Neural crest cell (in vitro differentiated cells): ENCODE measurements at regions not wholly inside any gene's neighbourhood (a gene's known extent, or its start where the extent isn't known, plus 50 kb on each side); places are given as distances from the start of the nearest gene placed in this dataset.

ENCODE experiments used
- DNase-seq: peaks from one replicate; pipeline ENCODE4 v3.0.0; 2021; ENCODE audit warnings: low read depth, mixed read lengths, low spot score
- H3K27ac Mint-ChIP-seq: one replicate; pipeline ENCODE4 v1.8.0; 2021; ENCODE audit warnings: mild to moderate bottlenecking, mixed read lengths; ENCODE audit not compliant: unreplicated experiment
- H3K27me3 Mint-ChIP-seq: 2 replicates; pipeline ENCODE4 v1.8.0; 2021; ENCODE audit warnings: low read depth, mild to moderate bottlenecking, mixed read lengths
- H3K36me3 Mint-ChIP-seq: 2 replicates; pipeline ENCODE4 v1.8.0; 2021; ENCODE audit warnings: low read depth, mild to moderate bottlenecking, mixed read lengths
- H3K4me1 Mint-ChIP-seq: 2 replicates; pipeline ENCODE4 v1.8.0; 2021; ENCODE audit warnings: mixed read lengths
- H3K4me3 Mint-ChIP-seq: one replicate; pipeline ENCODE4 v1.8.0; 2021; ENCODE audit warnings: mild to moderate bottlenecking, mixed read lengths
- H3K9me3 Mint-ChIP-seq: 2 replicates; pipeline ENCODE4 v1.8.0; 2021; ENCODE audit warnings: mixed read lengths
- TF ChIP-seq, protein P1 (sequence below): fragments of 200-600 bp; sonication (generic); conservative IDR thresholded peaks from 2 replicates; pipeline ENCODE4 v1.5.0; 2021; ENCODE audit warnings: antibody characterized with exemption, mild to moderate bottlenecking

DNA sequence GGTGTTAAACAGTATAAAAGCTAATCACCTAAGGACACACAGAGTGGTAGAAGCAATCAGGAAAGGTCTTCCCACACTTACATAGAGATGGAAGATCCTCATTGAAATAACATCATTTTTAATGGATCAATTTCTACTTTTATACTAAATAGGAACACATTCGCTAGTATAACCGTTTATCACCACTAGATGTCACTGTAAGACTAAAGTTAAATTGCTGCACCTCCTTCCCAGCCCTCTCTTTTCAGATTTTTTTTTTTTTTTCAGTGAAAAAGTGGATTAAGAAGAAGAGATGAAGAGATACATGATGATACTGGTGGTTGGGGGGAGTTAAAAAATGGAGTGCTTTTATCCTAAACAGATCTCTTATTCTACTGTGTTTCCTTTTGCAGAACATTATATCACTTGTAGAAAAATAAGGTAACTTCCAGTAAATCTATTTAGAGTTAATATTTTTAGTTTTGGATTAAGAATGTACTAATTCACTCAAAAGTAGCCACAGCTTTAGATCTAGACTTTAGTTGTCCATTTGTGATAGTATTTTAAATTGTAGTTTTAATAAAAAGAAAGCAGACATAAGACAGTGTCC lies 116.9 kb upstream of the ARRDC3 start:
- peak overlapping the region; percentile 3 for H3K4me3 Mint-ChIP-seq

DNA sequence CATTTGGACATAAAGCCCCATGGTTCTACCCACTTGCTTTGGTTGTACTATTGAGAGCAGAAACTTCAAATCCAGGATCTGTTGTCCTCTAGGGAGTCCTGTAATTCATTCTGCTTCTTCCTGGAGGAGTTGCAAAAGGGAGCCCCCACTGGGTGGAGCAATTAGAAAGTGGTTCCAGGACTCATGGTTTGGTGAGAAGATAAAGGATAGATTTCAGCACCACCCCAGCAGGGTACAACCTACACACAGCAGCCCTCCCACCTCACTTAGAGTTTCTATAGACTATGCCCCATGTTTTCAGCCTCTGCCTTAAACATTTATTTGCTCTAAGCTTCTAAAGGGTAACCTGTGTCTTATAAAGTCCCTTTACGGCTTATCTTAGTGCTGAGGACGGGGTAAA lies 112.6 kb upstream of the ARRDC3 start:
- no peak overlapping the region for H3K27ac Mint-ChIP-seq
- peaks cover 8% of the 10 kb centered on the region for H3K4me1 Mint-ChIP-seq
- no peaks in the 10 kb centered on the region for H3K9me3 Mint-ChIP-seq
- no peaks in the 10 kb centered on the region for H3K36me3 Mint-ChIP-seq
- no peaks in the 10 kb centered on the region for H3K27me3 Mint-ChIP-seq
- H3K4me3 Mint-ChIP-seq: no peak overlapping the region
- TF ChIP-seq, protein P1, sequence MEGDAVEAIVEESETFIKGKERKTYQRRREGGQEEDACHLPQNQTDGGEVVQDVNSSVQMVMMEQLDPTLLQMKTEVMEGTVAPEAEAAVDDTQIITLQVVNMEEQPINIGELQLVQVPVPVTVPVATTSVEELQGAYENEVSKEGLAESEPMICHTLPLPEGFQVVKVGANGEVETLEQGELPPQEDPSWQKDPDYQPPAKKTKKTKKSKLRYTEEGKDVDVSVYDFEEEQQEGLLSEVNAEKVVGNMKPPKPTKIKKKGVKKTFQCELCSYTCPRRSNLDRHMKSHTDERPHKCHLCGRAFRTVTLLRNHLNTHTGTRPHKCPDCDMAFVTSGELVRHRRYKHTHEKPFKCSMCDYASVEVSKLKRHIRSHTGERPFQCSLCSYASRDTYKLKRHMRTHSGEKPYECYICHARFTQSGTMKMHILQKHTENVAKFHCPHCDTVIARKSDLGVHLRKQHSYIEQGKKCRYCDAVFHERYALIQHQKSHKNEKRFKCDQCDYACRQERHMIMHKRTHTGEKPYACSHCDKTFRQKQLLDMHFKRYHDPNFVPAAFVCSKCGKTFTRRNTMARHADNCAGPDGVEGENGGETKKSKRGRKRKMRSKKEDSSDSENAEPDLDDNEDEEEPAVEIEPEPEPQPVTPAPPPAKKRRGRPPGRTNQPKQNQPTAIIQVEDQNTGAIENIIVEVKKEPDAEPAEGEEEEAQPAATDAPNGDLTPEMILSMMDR: no peak
- DNase-seq: no peak

More for the DNA sequence above, 116.9 kb upstream of the ARRDC3 start:
- H3K36me3 Mint-ChIP-seq: no peaks in the 10 kb centered on the region
- no peaks in the 10 kb centered on the region for H3K9me3 Mint-ChIP-seq
- H3K27me3 Mint-ChIP-seq: no peaks in the 10 kb centered on the region
- no peak overlapping the region for H3K27ac Mint-ChIP-seq
- TF ChIP-seq, protein P1: peak; percentile 84
- H3K4me1 Mint-ChIP-seq: peaks cover 28% of the 10 kb centered on the region
- DNase-seq: no peak

DNA sequence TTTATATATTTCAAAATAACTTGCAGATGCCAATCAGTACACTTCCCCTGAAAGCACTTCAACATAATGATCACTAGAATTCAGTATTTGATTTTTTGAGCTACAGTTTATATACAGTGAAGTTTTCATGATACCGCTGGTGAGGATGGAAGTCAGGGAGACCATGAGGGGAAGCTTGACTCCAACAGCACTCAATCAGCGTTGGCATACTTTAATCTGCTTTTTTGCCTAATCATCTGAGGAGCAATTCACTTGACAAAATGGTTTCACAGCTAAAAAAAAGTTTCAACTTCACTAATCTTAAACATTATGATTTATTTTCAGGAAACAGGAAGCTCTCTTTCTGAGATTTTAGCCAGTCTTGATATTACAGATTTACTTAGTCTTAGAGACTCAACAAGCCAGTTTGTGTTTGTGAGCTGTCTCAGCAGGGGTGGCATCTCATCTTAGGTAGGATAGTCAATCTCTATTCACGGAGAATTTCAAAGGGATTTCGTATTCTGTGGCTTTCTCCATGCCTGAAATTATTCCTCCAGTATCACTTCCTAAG lies 111.4 kb upstream of the ARRDC3 start:
- DNase-seq: no peak
- no peak overlapping the region for H3K27ac Mint-ChIP-seq
- no peak overlapping the region for H3K4me3 Mint-ChIP-seq
- no peaks in the 10 kb centered on the region for H3K4me1 Mint-ChIP-seq
- TF ChIP-seq, protein P1: no peak
- H3K27me3 Mint-ChIP-seq: no peaks in the 10 kb centered on the region
- H3K36me3 Mint-ChIP-seq: no peaks in the 10 kb centered on the region
- H3K9me3 Mint-ChIP-seq: no peaks in the 10 kb centered on the region

DNA sequence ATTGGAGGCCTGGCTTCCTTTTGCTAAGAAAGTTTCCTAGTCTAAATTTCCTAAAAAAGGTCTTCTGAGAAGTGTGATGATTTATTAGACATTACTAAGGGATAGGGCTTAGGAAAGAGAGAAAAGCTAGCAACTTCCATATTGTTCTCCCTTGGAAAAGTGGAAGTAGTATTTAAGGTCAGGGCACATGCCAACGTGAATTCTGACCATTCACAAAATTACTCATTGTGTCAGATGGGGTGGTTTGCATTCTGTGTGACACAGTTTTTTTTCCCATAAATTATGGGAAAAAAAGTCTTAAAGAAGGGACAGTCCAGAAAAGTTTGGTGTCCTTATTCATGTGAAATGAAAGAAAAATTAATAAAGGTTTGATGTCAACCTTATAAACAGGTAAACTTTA lies 110.0 kb upstream of the ARRDC3 start:
- no peak overlapping the region for H3K4me3 Mint-ChIP-seq
- no peak overlapping the region for H3K27ac Mint-ChIP-seq
- no peaks in the 10 kb centered on the region for H3K27me3 Mint-ChIP-seq
- H3K4me1 Mint-ChIP-seq: no peaks in the 10 kb centered on the region
- peaks cover 3% of the 10 kb centered on the region for H3K9me3 Mint-ChIP-seq
- no peak for DNase-seq
- TF ChIP-seq, protein P1: no peak
- H3K36me3 Mint-ChIP-seq: peaks cover 6% of the 10 kb centered on the region

DNA sequence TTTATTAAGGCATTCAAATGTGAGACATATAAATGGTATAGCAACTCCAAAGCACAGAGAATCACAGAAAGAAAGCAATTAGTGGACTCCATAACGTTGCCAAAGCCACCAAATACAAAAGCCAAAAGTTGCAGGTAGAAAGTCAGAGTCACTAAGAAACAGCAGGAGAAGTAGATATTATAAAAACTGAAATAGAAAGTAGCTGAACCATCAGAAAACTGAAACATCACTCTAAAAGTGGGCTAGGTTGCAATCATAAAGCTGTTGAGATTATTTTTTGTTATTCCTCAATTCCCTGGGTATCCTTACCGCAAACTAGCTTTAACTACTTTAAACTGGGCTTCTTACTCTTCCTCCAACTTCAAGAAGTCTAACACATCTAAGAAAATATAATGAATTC lies 108.1 kb upstream of the ARRDC3 start:
- H3K9me3 Mint-ChIP-seq: peaks cover 8% of the 10 kb centered on the region
- no peak overlapping the region for H3K4me3 Mint-ChIP-seq
- H3K27ac Mint-ChIP-seq: no peak overlapping the region
- H3K36me3 Mint-ChIP-seq: peaks cover 8% of the 10 kb centered on the region
- H3K4me1 Mint-ChIP-seq: no peaks in the 10 kb centered on the region
- TF ChIP-seq, protein P1: no peak
- no peak for DNase-seq
- H3K27me3 Mint-ChIP-seq: no peaks in the 10 kb centered on the region
